ENCODE measurements at regions not wholly inside any gene's neighbourhood (a gene's known extent, or its start where the extent isn't known, plus 50 kb on each side); places are given as distances from the start of the nearest gene placed in this dataset.
"Not testable (repeated sequence)": the region's sequence is repeated elsewhere in the genome, so short reads cannot be mapped to it uniquely, and the experiment has no call there.

DNA sequence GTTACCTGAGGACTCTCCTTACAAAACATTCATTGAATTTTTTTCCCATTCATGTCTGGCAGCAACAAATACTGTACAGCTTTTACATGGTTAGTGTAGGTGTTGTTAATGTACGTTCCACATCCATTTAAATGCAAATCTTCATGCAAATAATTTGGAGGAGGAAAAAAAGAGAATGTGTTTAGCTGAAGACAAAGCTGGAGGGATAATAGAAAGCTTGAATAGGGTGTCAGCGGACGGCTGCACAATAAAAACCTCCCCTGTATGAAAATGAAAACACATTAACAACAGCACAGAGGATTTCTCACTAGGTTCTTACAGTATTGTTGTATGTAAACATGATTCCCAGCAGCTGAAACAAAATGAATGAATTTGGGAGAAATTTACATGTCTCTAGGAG, 231.5 kb downstream of the ZNF608 start:
- DNase-seq = no peak

DNA sequence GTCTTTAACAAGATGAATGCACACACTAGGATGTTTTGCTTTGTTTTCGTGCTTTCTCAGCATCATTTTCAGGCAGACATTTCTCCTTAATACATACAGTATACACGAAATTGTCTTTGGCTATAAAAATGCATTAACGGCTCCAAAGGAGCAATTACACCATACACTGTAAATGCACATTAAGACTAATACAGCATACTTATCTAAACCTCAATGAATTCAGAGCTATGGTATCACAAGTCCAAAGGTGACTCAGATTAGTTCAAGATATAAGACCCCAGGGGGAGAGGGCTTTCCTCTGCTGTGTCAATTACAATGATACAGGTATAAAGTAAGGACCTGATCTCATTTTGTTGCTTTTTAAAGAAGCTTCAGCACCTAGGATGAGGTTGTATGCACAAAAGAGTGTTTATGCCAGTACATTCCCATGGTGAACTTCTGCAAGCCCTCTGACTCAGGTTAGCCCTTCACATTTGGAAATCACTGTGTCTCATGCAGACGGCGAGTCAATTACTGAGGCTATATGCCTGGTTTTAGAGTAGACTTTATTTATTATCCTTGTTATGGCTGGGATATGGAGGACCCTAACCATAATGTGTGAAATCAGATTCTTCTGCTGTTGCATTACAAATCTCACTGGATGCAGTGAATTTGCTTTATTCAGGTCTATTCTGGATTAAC, 233.3 kb downstream of the ZNF608 start:
- no peak for DNase-seq

DNA sequence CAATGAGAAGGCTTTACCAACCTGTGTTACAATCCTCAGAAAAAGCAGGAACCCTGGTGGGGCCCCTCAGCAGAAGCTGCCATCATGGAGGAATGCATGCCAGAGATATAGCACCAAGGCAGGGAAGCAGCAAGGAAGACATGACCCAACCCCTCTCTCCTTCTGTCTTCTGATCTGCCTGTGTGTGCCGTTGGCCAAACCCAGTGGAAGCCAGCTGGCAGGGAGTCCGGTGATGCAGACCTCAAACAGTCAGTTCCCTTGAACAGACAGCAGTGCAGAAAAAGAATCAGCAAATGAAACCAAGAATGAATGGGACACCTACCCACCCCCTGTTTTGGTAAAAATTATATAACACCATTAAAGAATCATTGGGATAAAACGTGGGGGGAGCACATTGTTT, 234.2 kb downstream of the ZNF608 start:
- DNase-seq = peak in 1 of 3 donors; percentile 47

DNA sequence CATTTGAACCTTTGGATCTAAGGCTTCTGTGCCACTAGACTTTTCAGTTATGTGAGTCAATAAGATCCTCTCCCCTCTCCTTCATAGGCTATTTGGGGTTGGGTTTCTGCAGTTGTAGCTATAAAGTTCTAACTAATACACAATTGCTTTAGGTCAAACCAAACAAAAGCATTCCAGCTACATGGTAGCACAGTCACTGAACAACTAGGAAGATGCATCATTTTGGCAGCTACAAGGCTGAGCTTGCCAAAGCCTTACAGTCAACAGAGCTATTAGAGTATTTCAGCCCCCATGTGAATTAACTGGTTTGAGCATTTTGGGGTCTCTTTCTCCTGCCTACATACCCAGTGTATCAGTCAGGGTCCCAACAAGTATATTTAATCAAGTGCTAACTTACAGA, 234.6 kb downstream of the ZNF608 start:
- no peak for DNase-seq

DNA sequence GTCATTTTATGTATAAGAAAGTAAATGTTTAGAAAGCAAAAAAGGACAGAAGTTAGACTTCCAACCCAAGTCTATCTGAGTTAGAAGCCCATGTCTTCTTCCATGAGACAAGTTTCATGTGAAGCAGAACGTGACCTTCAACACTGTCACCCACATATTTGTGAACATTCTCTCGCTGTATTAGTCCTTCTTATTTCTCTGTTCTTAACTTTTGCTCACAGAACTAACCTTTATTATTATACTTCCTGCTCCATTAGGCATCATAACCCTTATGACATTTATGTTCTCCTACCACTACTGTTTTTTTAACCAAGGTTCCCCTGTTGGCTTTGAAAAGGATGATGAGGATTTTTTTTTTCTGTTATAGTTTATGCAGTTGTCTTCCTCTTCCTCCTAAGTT, 238.8 kb downstream of the ZNF608 start:
- no peak for DNase-seq

DNA sequence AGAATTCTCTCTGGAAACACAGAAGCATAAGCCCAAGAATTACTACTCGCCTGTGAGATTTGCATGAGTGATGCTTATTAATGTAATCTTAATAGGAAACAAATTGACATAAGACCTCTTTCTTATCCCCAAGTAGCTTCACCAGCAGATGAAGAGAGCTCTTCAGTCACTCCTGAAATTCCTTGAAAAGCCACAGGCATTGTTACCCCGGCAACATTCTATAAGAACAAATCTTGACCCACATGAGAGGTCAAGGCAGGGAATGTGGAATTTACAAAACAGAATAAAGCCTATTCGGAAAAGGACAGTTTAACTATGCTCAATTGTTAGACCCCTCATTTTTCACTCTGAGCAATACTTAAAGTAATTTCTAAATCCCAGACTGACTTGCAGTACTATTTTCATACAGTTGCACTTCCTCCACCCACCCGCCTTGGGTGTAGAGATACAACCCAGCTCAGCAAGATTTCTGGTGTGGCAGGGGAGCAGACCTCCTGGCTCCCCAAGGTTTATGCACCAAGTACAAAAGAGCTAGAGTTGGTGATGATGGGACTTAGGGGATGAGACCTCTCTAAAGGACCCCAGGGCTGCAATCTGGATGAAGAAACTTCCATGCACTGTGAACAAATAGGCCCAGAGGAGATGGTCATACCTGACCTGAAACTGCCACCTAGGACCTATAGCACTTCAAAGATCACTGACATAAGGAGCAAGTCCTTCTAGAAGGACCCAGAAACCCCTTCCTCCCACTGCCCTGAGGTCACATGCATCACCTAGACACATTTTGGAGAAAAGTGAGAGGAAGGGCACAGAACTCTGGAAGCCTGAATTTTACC, 242.1 kb downstream of the ZNF608 start:
- DNase-seq = no peak

DNA sequence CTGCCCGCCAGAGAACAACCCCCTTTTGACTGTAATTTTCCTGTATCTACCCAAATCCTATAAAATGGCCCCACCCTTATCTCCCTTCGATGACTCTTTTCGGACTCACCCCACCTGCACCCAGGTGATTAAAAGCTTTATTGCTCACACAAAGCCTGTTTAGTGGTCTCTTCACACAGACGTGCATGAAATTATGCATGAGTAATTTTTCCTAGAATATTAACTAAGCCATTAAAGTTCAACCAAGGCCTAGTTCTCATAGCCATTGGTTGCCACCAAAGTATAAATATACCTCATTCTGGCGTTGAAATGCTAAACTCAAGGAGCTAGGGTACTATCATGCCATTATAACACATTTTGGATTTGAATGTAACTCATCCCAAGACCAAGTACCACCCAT, 243.9 kb downstream of the ZNF608 start:
- no peak for DNase-seq

DNA sequence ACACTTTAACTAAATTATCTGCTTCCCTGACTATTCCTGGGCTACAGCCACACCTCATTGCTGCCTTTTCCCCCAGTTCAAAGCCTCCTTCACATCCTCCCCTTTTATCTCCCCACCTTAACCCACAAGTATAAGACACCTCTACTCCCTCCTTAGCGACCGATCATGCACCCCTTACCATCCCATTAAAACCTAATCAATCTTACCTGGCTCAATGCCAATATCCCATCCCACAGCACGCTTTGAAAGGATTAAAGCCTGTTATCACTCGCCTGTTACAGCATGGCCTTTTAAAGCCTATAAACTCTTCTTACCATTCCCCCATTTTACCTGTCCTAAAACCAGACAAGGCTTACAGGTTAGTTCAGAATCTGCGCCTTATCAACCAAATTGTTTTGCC, 246.6 kb downstream of the ZNF608 start:
- DNase-seq = not testable (repeated sequence)

DNA sequence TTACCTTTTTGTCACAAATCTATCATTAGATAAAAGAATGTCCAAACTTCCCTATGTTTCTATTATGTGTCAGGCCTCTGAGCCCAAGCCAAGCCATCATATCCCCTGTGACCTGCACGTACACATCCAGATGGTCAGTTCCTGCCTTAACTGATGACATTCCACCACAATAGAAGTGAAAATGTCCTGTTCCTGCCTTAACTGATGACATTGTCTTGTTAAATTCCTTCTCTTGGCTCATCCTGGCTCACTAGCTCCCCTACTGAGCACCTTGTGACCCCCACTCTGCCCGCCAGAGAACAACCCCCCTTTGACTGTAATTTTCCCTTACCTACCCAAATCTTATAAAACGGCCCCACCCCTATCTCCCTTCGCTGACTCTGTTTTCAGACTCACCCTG, 249.5 kb downstream of the ZNF608 start:
- not testable (repeated sequence) for DNase-seq

DNA sequence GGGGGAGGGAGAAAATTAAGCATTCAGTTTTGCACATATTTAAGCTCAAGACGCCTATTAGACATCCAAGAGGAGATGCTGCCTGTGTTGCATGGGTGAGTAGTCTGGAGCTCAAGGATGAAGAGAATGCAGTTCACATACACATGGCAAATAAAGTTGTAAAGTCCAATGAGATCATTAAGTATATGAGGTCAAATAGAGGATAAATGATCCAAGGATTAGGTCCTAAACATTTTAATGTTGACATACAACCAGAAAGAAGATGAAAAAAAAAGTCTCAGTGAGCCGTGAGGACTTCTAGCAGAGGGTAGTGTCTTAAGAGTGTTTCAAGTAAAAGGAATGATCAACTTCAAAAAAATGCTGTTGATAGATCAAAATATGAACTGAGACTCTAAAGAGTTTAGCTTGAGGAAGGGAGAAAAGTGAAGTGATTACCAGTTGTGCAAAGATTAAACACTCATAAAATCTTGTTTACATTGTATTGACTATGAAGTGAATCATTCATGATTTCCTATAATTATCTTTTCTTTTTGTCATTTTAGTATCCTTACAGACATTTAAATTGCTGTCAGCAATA, 251.8 kb downstream of the ZNF608 start:
- no peak for DNase-seq

DNA sequence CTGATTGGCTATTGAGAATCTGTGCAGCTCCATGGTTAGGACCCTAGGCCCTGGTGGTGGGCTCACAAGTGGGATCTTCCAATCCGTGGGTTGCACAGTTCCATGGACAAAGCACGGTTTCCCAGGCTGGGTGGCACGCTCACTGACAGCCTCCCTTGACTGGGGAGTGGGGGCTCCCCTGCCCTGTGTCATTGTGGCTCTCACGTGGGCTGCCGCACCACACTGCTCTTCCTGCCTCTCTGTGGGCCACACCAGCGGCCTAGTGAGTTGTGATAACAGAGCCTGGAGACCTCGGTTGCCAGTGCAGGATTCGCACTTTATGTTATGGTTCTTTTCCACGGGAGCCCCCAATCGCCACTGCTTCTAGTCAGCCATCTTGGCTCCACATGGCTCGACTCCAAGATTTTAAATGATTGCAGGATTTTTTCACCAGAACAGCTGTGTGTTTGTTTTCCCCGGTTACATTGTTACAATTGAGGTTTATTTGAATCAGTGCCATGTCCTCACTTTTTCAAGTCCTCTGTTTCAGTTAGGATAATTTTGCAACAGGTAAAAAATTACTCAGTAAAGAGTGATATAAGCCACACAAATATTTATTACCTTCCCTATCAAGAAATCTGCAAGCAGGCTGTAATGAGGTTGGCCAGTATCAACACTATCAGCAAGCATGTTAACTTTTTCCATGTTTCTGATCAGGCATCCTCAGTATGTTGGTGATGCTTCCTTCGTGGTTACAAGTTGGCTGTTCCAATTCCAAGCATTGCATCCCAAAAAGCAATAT, 253.8 kb downstream of the ZNF608 start:
- DNase-seq = peak in 1 of 3 donors; percentile 44

DNA sequence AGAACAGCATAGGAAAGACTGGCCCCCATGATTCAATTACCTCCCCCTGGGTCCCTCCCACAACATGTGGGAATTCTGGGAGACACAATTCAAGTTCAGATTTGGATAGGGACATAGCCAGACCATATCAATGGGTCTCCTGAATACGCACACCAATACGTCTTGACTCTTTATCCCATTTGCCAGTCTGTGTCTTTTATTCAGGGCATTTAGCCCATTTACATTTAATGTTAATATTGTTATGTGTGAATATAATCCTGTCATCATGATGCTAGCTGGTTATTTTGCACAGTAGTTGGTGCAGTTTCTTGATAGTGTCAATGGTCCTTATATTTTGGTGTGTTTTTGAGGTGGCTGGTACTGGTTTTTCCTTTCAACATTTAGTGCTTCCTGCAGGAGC, 256.1 kb downstream of the ZNF608 start:
- not testable (repeated sequence) for DNase-seq

DNA sequence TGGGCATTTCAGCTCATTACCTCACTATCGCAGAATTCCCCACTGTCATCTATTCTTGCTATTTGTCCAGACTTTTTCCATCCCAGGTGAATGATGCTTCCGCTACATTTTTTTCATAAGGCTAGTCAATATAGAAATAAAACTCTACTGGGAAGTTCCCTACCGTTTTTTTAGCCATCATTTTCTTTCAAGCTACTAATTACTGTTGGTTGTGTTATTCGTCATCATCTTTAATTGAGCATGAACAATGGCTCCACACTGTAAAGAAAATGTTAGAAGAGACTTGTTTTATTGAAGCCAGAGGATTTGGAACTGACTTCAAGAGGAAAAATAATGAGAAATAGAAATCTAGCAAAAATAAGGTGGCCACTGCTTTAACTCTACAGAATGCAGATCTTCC, 265.0 kb downstream of the ZNF608 start:
- DNase-seq = no peak

DNA sequence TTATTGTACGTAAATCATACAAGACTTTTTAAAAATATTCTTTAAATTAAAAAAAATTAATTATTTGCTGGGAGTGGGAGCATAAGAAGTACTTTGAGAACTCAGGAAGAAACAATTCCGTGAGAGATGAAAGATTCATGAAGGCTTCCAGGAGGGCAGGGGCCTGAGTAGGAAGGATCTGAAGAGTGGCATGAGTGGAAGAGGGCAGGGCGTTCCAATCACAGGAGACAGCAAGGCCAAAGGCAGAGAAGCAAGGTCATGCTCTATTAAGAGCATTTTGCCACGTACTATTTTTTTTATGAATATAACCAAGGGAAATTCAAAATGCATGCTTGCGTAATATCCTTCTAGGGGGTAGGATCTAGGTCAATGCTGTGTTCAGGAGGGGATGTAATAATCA, 265.5 kb downstream of the ZNF608 start:
- DNase-seq = no peak

DNA sequence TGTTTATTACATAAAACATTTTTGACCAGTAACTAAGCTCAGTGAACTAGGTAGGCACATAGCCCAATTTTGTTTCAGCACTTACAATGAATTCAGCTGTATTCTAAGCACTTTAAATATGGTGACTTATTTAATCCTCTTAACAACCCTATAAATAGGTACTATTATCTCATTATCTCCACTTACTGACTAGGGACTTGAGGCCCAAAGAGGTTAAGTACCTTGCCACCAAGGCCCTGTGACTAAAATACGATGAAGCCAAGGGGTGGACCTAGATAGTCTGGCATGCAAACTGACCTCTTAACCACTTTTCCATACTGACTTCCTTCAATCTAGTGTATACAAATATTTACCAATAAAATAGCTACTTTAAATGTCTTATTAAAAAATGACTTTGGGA, 266.4 kb downstream of the ZNF608 start:
- DNase-seq = no peak

DNA sequence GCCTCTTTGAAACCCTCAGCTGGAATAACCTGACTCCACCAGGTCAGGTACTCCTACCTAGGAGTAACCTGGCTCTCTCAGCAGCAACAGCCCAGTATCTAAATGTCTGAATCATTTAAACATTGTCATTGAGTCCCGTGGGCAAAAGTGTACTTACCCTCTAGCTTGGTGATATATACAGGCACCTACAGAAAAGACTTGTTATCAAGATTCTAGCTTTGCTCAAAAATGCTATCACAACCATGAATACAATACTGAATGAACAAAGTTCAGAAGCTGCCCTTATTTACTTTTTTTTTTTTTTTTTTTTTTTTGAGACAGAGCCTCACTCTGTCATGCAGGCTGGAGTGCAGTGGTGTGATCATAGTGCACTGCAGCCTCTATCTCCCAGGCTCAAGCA, 268.2 kb downstream of the ZNF608 start:
- no peak for DNase-seq

DNA sequence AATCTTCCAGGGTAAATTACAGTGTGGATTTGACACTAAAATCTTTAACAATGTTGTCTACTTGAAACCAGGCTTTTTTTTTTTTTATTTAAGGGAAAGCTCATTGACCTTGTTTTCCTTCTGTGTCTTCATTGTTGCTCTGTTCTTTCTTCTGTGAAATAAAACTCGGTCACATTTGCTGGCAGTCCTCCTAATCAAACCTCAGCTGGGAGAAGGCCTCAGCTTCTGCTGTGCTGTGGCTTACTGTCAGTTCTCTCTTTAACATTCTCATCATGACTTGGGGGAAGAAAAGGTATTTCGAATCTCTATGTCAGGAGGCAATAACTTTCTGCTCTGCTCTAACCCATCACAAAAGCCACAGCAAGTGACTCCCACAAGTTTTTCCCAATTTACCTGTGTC, 268.9 kb downstream of the ZNF608 start:
- DNase-seq = no peak

DNA sequence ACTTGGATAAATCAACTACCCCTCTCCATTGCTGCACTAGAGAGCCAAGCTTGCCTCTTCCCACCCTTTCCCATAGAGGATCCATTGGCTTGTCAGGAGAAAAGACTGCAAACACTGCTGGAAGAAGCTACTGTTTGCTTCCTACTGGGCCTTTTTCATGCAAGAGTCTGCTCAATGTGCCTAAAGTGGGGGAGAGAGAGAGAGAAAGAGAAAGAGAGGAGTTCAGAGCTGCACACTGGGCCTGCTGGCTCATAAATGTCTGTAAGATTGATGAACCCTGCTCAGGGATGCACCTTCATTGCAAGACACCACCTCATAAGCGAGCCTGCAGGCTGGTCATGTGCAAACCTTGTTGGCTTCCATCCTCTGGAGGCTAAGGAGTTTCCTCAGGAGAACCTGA, 269.4 kb downstream of the ZNF608 start:
- DNase-seq = no peak

DNA sequence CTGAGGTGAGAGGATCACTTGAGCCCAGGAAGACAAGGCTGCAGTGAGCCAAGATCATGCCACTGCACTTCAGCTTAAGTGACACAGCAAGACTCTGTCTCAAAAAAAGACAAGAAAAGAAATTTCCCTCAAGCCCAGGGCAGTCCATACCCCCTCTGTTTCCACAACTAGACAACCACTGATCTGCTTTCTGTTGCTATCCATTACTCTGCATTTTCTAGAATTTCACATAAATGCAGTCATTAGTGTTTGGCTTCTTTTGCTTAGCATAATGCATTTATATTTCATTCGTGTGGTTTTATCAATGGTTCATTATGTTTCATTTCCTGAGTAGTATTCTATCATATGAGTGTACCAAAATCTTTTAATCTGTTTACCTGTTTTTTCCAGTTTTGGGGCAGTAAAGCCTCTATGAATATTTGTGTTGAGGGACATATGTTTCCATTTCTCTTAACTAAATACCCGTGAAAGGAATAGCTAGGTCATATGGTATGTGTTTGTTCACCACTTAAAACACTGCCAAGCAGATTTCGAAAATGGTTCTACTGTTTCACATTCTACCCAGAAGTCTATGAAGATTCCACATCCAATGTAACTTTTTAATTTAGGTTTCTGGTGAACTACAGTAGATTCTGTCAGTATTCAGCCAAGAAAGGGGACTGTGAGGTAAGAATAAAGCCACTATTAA, 271.8 kb downstream of the ZNF608 start:
- peak in 1 of 3 donors; percentile 20 for DNase-seq

DNA sequence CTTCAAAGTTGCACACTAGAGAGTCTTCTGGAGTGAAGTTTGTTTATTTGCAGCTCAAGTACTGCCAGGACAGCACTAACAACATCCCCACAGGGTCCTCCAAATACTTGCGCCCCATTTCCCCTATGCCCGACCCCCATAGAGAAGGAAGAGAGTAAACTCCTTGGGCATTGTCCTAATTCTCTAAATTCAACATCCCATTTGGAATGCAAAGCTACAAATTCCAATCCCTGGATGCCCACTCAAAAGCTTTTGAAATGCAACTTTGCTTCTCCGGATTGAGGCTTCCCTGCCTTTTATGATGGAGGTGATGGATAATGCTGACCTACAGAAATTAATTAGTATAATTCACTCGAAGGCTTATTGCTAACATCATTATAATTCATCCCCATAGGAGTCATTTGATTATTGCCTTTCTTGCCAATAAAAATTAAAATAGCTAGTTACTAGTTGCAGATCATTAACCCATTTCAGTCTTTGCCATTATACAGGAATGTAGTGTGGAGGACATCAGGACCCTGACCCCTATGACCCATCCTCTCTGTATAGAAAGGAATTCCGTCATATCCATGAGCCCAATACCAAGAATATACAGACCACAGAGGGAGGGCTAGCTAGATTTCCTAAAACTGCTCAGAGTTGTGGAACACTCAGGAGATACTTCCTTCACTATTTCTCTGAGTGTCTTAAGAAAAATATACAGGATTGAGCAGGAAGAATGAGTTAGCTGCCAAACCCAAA, 277.6 kb downstream of the ZNF608 start:
- no peak for DNase-seq

DNA sequence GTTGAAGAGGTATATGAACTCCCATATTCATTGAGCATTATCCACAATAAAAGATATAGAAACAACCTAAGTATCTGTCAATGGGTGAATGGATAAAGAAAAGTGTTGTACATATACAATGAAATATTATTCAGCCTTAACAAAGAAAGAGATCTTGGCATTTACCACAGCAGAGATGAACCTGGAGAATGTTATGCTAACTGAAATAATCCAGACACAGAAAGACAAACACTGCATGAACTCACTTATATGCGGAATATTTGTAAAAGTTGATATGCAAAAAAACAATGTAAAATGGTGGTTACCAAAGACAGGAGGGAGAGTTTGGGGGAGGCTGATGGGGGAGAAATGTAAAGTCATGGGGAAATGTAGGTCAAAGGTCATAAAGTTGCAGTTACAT, 278.7 kb downstream of the ZNF608 start:
- DNase-seq = no peak
